GM12892 (cell line): ENCODE measurements at regions not wholly inside any gene's neighbourhood (a gene's known extent, or its start where the extent isn't known, plus 50 kb on each side); places are given as distances from the start of the nearest gene placed in this dataset.

Experiments
- POLR2A ChIP-seq: IDR thresholded peaks from 2 replicates; pipeline ENCODE4 v1.6.1; 2011; ENCODE audit warnings: low read depth, low read length, control low read depth
- POLR2AphosphoS5 ChIP-seq: IDR thresholded peaks from 2 replicates; pipeline ENCODE4 v1.6.1; 2011; ENCODE audit warnings: low read depth, low read length, control low read depth
- TAF1 ChIP-seq: IDR thresholded peaks from 2 replicates; pipeline ENCODE4 v1.6.1; 2011; ENCODE audit warnings: low read depth, mild to moderate bottlenecking, control low read depth, low read length, borderline replicate concordance

GRCh38 chr2:181792906-181793305 lies 98.6 kb upstream of the ITPRID2 start:
- TF ChIP-seq POLR2AphosphoS5, result no peak
- no peak for TF ChIP-seq POLR2A
- TF ChIP-seq TAF1, result no peak
